Glutamatergic neuron (in vitro differentiated cells): ENCODE measurements at regions not wholly inside any gene's neighbourhood (a gene's known extent, or its start where the extent isn't known, plus 50 kb on each side); places are given as distances from the start of the nearest gene placed in this dataset.

ENCODE experiments used
- DNase-seq: peaks from one replicate; pipeline ENCODE4 v3.0.0; 2022
- H3K27ac Mint-ChIP-seq: one replicate; pipeline ENCODE4 v1.8.0; 2020; ENCODE audit warnings: mild to moderate bottlenecking, mixed read lengths, inconsistent platforms; ENCODE audit not compliant: unreplicated experiment
- H3K27me3 Mint-ChIP-seq: one replicate; pipeline ENCODE4 v1.8.0; 2020; ENCODE audit warnings: mild to moderate bottlenecking, moderate library complexity, mixed read lengths, inconsistent platforms; ENCODE audit not compliant: unreplicated experiment
- H3K36me3 Mint-ChIP-seq: one replicate; pipeline ENCODE4 v1.8.0; 2020; ENCODE audit warnings: mild to moderate bottlenecking, mixed read lengths, inconsistent platforms; ENCODE audit not compliant: unreplicated experiment
- H3K4me1 Mint-ChIP-seq: one replicate; pipeline ENCODE4 v1.8.0; 2020; ENCODE audit warnings: mild to moderate bottlenecking, low read depth, mixed read lengths, inconsistent platforms; ENCODE audit not compliant: unreplicated experiment
- H3K4me3 Mint-ChIP-seq: one replicate; pipeline ENCODE4 v1.8.0; 2020; ENCODE audit warnings: mild to moderate bottlenecking, mixed read lengths, inconsistent platforms; ENCODE audit not compliant: unreplicated experiment
- H3K9me3 Mint-ChIP-seq: one replicate; pipeline ENCODE4 v1.8.0; 2020; ENCODE audit warnings: mild to moderate bottlenecking, moderate library complexity, mixed read lengths, inconsistent platforms; ENCODE audit not compliant: unreplicated experiment
- TF ChIP-seq, protein P1 (sequence below): fragments of 200-600 bp; sonication (generic); IDR thresholded peaks from one replicate; pipeline ENCODE4 v1.5.0; 2021; ENCODE audit not compliant: partially characterized antibody, unreplicated experiment

DNA sequence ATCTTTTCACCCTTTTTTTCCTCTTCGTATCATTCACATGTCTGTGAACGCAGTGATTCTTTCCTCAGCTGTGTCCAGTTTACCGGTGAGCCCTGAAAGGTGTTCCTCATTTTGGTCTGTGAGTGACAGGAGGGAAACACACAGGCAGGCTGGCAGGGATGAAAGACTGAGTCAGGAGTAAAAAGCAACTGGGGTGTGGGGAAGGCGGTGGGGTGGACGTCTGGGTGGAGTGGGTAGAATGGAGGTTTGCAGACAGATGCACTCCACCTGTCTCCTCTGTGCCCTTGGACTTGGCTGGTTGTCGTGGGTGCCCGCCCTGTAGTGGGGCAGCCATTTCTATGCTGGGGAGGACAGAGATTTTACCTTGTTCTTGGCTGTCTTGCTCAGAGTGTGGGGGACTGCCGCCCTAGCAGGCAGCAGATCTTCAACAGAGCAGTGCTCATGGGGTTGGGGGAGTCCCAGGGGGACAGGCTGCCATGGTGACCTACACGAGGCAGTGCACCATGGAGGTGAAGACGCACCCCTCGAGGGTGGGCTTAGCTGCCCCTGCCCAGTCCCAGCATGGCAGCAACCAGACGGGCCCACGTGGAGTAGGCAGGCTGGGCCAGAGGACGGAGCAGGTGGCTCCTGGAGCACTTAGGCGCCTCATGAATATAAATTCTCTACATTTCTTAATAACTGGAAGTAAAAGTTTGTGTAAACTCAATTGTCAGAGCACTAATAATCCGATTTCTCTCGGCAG is 603.7 kb downstream of the TBC1D22A start:
- Mint-ChIP-seq H3K36me3 (peaks cover 6% of the 10 kb centered on the region), H3K4me1 (no peaks in the 10 kb centered on the region), H3K27ac (no peak overlapping the region), H3K9me3 (peaks cover 25% of the 10 kb centered on the region), H3K4me3 (no peak overlapping the region), H3K27me3 (peaks cover 14% of the 10 kb centered on the region)
- TF ChIP-seq, protein P1, sequence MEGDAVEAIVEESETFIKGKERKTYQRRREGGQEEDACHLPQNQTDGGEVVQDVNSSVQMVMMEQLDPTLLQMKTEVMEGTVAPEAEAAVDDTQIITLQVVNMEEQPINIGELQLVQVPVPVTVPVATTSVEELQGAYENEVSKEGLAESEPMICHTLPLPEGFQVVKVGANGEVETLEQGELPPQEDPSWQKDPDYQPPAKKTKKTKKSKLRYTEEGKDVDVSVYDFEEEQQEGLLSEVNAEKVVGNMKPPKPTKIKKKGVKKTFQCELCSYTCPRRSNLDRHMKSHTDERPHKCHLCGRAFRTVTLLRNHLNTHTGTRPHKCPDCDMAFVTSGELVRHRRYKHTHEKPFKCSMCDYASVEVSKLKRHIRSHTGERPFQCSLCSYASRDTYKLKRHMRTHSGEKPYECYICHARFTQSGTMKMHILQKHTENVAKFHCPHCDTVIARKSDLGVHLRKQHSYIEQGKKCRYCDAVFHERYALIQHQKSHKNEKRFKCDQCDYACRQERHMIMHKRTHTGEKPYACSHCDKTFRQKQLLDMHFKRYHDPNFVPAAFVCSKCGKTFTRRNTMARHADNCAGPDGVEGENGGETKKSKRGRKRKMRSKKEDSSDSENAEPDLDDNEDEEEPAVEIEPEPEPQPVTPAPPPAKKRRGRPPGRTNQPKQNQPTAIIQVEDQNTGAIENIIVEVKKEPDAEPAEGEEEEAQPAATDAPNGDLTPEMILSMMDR = no peak
- no peak for DNase-seq

DNA sequence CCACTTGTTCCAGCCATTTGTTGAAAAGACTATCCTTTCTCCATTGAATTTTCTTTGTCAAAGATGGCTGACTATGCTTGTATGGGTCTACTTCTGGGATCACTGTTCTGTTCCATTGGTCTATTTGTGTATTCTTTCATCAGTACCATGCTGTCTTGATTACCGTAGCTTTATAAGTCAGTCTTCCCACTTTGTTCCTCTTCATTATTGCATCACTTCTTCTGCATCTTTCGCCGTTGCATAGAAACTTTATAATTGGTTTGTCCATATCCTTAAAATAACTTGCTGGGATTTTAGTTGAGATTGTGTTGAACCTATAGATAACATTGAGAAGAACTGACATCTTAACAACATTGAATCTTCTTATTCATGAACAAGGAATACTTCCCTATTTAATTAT is 598.8 kb downstream of the TBC1D22A start:
- Mint-ChIP-seq H3K4me3 (no peak overlapping the region), H3K27ac (no peak overlapping the region), H3K36me3 (peaks cover 4% of the 10 kb centered on the region), H3K4me1 (no peaks in the 10 kb centered on the region), H3K27me3 (no peaks in the 10 kb centered on the region), H3K9me3 (peaks cover 21% of the 10 kb centered on the region)
- DNase-seq = no peak
- TF ChIP-seq, protein P1 = no peak

DNA sequence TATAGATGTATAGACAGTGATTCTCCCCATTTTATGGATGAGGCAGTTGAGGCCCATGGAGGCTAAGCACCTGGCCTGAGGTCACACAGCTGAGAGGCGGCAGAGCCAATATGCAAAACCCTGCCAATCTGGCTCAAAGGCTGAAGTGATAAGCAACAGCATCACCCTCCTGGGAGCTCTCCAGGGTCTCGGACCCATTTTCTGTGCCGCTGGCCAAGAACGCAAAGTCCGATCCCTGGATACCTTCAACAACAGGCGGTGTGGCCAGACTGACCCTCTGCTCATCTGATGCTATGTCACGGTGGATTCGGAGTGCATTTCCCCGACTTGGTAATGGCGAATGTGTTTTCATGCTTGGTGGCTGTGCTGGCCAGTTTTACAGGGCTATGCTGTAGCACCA is 595.0 kb downstream of the TBC1D22A start:
- H3K27me3 Mint-ChIP-seq = peaks cover 4% of the 10 kb centered on the region
- no peaks in the 10 kb centered on the region for H3K4me1 Mint-ChIP-seq
- H3K9me3 Mint-ChIP-seq = peaks cover 21% of the 10 kb centered on the region
- no peak overlapping the region for H3K4me3 Mint-ChIP-seq
- H3K27ac Mint-ChIP-seq = no peak overlapping the region
- H3K36me3 Mint-ChIP-seq = peaks cover 8% of the 10 kb centered on the region
- DNase-seq = no peak
- TF ChIP-seq, protein P1 = no peak

DNA sequence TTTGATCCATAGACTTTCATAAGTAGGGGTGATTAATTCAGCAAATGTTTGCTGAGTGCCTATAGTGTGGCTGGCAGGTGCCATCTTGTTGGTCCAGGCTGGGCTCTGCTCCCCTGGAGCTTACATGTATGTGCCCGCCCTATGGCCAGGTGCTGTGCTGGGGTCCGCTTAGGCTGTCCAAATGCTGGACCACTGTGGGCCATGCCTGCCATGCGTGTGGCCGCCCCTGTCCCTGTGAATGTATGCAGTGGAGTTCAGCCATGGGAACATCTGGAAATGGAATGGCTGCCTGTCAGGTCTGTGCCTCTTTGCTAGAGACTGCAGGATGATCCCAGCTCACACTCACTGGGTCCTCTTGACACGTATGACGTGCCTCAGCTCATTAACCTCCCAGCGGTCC is 594.6 kb downstream of the TBC1D22A start:
- Mint-ChIP-seq H3K9me3 (peaks cover 21% of the 10 kb centered on the region), H3K27me3 (peaks cover 4% of the 10 kb centered on the region), H3K4me3 (no peak overlapping the region), H3K27ac (no peak overlapping the region), H3K4me1 (no peaks in the 10 kb centered on the region), H3K36me3 (peaks cover 10% of the 10 kb centered on the region)
- TF ChIP-seq, protein P1 = no peak
- no peak for DNase-seq

DNA sequence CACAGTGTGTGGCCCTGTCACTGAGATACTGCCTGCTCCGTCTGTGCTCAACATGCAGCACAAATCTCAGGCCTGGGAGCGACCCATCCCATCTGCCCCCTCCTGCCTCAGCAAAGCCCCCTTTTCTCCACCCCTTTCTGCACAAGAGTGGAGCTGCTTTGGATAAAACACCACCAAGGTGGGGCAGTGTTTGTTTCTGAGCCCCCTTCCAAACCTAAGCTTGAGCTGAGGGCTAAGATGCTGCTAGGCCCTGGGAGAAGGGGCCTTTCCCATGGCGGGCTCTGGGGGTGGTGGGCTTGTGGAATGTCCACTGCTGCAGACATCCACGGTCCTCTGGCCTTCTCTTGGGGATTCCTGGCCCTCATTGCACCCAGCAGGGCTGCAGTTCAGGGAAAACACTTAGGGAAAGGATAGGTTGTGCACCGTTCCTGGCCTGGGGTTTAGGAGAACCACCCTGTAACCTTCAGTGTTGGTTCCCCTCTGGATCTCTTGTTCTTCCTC is 594.1 kb downstream of the TBC1D22A start:
- peaks cover 10% of the 10 kb centered on the region for H3K36me3 Mint-ChIP-seq
- H3K27me3 Mint-ChIP-seq = peaks cover 4% of the 10 kb centered on the region
- H3K4me1 Mint-ChIP-seq = no peaks in the 10 kb centered on the region
- peaks cover 23% of the 10 kb centered on the region for H3K9me3 Mint-ChIP-seq
- DNase-seq = no peak
- TF ChIP-seq, protein P1 = no peak
- no peak overlapping the region for H3K27ac Mint-ChIP-seq
- no peak overlapping the region for H3K4me3 Mint-ChIP-seq
